GM04504 (cell line): ENCODE measurements at regions not wholly inside any gene's neighbourhood (a gene's known extent, or its start where the extent isn't known, plus 50 kb on each side); places are given as distances from the start of the nearest gene placed in this dataset.

Source experiments
- DNase-seq: peaks from one replicate; pipeline ENCODE4 v3.0.0-alpha.2; 2012; ENCODE audit warnings: low read depth

DNA sequence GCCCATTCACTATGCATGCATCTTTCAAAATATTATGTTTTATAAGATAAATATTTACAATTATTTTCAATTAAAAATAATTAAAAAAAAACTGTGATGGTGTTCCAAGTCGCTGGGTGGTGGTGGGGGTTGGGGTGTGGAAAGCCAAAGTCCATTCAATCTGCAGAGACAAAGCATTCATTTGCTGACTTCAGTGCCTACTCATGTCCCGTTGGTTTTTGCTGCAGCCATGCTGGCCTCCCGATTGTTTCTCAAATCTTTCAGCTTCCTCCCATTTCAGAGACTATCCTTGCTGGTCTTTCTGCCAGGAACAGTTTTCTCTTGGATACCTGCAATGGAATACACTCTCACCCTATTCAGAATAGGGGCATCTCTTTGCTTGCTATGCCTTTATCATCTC is 331.5 kb upstream of the NOVA1 start:
- no peak for DNase-seq

DNA sequence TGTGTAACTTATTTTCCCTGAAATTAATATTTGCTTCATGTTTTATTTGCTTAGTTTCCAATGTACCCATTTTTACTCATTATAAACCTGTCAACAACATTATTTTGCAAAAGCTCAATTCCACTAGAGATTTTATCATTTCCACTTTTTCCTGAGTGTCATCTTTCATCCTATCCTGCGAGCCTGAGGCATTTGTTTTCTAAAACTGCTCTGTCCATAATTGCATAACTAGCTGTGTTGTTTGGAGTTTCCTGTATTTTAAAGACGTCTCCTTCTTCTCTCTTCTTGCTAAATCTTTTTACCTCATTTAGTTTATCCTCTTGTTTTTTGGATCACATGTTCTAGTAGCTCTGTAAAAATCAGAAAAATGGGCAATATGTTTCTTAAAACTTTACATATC is 332.7 kb upstream of the NOVA1 start:
- DNase-seq = no peak

DNA sequence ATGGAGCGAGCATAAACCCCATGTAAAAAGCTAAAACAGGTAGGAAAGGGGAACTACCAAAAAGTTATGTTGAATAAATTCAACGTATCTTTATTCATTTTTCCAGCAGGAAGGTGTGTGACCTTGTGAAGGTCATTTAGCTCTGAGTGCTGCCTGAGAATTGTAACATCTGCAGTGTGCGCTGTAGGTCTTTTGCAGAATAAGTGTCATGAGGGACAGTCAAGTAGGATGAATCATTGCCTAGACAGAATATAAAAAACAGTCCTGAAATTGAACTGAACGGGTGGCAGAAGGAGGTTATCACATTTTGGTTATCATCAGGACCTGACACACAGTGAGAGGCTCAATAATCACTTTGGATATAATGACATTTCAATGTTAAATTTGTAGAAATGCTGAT is 334.8 kb upstream of the NOVA1 start:
- DNase-seq = no peak

DNA sequence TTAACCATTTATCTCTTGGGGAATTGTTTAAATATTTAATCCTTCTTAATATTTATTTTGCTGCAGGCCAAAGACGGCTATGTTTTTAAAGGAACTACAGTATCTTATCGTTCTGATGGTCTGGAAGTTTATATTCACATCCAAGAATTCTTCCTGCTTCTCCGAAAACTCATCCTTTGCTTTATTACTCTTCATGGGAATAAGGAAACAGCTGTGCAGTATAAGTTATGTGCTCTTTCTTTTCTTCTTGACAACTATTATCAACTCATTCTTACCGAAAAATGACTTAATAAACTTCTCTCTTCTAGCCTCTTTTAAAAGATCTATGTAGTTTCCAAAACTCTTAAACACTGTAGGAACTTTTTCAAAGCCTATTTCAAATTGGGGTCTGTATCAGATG is 335.6 kb upstream of the NOVA1 start:
- no peak for DNase-seq

DNA sequence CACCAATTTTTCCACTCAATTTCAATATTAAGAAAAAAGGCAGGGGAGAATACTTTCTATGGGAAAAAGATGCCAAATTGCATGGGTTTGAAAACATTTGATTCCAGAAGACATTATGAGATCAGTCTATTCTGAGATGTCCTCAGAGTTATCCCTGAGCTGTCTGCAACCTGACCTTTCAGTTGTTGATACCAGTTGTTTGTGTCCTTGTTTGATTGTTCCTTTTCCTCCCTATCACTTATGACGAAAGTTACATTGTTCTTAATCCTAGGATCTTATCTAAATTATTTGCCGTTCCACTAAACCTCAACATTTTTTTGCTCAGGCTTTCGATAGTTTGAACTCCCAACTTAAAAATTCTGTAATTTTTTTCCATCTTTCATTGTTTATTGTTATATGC is 336.3 kb upstream of the NOVA1 start:
- no peak for DNase-seq

DNA sequence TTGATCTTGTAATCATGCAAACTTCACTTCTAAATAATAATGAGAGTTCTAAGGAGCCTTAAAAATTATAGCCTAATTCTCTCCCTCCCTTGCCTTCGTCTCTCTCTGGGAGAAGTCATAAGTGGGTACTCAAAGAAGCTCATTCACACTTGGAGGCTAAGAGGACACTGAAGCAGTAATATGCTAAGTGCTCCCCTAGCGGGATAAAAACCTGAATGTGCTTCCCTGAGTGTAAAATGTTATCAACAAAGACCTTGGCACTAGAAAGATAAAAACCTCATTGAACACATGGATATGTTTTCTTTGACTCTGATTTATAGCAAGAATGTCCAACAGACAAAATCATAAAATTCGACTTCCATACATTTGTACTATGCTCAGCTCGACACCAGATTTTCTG is 337.9 kb upstream of the NOVA1 start:
- no peak for DNase-seq

DNA sequence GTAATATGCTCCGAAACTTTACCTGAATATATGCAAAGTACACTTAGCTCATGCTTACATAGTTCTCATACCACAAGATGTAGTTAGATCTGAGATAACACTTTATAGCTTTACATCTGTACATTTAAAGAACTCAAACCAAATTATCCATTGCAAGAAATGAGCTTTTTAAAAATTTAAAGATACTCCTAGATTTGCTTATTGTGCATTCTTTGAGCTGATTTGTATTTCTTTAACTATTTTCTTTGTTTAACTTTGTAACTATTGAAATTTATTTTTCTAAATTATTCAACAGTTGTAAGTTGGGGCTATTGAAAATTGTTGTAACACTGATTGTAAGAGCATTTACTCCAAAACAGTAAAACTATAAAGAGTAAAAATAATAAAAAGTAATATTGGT is 340.2 kb upstream of the NOVA1 start:
- no peak for DNase-seq

DNA sequence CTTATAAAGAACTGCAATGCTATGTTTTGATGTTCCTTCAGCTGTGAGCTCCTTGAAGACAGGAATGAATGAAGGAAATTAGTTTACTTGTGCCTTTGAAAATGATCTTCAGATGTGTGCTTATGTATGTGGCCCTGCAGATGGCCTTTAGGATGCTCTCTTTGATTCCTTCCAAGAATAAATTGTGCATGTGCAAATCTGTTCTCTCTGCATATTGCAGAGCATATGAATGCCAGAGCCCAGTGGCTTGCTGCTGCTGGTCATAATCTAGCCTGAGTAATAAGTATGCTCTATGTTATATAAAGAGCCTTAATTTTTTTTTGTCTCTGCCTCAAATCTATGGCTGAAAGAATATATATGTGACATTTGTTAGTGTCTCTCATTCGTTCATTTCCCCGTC is 341.9 kb upstream of the NOVA1 start:
- DNase-seq = no peak

DNA sequence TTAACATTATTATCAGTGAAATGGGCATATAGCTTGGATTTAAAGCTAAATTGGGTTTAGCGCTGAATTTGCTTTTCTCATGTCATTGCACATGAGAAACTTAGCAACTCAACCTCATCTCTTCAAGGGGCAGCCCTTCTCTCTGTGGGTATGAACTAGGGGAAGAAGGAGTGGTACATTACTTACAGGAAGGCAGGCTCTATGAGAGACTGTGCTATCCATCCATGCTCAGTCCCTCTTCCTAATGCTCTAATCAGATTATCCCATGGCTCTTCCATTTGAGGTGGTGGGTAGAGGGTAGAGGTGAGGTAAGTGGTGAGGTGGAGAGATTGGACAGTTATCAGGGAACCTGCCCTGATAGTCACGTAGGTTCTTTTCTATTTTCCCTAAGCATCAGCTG is 343.7 kb upstream of the NOVA1 start:
- no peak for DNase-seq

DNA sequence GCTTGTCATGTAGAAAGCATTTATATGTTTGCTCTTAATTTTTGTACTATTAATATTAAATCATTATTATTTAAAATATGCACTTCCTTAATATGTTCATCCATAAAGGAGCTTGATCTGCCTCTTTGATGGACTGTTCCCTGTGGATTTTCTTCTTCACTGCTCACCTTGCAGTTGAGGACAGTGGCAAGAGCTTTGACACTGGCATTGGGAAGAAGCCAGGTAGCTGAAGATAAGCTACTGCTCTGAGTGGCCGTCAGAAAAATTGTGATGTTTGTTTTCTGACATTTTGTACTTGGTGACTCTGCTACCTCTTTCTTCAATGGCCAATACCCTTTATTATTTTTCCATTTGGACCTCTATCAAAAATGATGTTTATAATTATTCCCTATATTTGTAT is 349.4 kb upstream of the NOVA1 start:
- DNase-seq = no peak

DNA sequence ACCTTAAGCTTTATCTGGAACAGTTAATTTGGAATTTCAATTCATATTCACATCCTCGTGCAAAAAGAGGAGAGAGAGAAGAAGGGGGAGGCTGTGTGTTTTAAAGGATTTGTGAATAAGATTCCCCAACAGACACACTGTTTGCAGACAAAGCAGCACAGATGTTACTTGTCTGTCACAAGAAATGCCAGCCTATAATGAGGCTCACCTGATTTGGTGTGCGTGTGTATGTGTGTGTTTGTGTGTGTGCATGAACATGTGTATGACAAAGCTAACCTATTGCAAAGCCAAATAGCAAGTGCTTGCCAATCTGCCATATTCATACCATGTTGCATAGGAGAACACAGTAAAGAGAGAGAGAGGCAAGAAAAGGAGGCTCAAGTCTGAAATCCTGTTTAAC is 361.6 kb upstream of the NOVA1 start:
- DNase-seq = no peak

DNA sequence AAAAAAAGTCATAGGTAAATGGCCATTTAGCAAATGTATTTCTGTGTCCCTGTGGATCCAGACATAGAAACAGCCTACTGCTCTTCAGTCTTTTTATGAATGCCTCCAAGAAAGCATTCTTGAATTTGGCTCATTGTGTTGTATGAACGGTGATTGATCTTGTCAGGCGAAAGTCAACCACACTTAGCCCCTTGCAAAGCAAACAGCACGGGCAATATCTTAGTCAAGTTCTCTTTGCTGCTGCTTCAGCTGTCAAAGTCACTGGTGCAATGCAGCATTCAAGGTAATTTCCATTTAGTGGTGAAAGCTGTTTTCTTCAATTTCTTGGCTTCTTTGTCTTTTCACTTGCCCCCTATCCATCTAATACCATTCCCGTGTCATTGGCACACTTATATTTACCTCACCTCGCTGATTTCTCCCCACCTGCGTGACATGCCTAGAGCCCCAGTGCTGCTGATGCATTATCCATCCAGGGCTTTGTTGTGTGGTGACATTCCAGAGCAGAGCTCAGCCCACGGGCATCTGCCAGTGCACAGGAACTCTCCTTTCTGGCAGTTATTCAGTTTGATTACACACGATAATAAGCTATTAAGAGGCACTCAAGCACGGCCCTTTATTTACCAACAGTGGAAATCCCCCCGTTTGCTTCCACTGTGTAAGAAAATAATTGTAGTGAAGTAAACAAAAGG is 362.3 kb upstream of the NOVA1 start:
- no peak for DNase-seq

DNA sequence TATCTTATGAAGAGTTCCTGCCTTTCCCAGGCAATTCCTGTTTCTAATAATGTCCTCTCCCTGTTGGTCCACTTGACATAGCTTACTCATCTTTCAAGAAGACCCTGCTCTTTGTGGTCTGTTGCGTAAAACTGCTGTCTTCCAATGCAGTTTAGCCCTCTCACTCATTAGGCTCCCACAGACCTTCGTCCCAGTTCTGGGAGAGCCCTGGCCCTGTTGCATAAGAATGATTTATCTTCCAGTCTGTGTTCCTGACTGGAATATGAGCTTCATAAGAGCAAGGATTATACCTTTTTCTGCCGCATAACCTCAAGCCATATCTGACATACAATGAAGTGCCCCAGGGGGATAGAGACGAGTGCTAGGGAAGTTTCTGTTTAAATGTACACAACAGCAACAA is 365.9 kb upstream of the NOVA1 start:
- DNase-seq = no peak

DNA sequence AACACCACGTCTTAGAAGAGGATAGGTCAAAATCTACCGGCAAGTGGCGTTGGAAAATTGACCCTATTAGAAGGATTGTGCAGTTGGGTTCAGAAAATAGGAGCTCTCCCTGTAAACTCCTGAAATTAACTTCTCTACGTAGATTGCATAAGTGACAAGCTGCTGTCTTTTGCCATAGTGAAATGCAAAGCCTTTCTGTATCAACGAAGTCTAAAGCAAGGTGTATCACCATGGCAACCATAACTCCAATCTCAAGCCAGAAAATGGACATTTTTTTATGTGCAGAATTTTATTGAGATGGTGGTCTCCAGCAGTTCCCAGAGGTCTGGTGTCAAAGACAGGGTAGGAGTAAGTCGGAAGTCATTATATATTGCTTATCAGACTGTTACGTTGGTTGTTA is 367.7 kb upstream of the NOVA1 start:
- no peak for DNase-seq

DNA sequence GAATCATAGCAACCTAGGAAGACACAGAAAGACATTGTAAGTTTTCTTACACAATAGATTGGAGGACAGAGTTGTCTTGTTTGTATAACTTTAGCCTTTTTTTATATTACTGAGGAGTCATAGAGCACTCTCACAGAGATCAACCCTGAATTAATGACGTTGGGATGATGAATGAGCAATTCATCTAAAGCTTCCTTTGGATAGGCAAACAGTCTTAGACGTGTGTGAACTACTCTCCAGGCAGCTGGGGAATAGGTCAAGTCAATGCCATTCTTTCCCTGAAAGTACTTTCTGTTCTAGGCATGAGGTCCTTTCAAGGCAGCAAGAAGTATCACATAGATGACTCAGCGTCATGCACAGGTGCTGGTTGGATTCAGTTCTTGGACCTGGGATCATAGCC is 369.1 kb upstream of the NOVA1 start:
- DNase-seq = no peak

DNA sequence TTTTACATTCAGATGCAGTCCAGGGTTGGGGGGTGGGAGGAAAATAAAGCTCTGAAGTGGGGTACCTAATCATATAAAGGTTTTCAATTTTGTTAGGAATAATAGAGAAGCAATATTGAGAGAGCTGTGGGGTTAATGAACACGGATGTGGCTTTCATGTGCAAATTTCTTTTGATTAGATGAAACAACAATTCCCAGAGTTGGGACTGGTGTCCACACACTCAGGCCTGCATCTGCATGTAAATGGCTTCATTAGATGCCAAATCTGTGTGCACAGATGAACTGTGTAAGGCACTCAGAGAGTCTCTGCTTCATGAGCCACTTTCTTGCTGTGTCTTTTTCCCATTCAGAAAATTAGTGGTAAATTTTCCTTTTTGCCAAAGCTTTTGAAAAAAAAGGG is 377.1 kb upstream of the NOVA1 start:
- DNase-seq = no peak

DNA sequence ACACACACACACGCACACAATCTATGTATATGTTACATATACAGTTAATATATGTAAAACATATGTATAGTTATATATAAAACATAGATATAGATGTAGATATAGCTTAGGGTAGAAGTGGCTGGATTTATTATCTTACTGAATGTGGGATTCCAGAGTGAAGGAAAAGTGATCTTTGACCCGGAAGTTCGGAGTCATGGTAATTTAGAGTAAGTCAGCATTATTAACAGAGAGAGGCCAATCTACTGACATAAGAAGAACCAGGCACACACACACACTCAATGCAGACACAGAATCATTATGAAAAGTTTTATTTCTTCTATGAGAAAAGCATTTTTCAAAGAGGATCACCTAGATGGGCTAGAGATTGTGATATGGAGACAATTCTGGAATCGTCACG is 384.2 kb upstream of the NOVA1 start:
- no peak for DNase-seq

DNA sequence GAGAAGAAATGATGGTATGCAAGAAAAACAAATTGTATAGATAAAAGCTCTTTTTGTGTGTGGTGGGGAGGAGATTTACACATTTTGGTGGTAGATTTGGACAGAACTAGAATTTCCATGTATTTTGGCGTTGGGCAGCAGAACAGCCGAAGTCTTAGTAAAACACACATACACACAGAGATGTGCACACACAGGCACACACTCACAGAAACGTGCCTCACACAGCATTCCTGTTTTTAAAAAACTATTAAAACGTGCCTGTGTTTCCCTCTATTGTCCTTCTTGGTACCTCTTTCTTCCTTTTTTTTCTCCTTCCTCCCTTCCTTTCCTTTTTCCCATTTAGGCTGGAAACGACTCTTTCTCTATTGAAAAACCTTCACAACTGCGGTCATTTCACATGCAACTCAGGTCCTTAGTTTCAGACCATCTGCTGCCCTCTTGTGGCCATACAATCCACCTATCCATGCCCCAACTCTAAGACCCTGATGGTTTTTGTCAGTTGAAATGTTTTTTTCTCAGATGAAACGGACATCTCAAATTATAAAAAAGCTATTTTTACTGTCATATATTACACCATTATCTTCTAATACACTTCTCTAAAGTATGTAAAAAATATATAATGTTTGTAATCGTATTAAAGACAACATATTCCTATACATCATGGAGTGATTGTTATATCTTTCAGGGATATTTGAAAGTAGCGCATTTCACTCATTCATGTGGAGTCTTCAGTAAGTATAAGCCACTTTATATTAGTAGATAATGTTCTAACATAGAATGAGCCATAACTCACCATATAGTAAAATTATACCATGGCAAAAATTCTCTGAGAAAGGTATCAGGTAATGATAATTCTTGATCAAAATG is 386.7 kb upstream of the NOVA1 start:
- DNase-seq = peak; percentile 25

DNA sequence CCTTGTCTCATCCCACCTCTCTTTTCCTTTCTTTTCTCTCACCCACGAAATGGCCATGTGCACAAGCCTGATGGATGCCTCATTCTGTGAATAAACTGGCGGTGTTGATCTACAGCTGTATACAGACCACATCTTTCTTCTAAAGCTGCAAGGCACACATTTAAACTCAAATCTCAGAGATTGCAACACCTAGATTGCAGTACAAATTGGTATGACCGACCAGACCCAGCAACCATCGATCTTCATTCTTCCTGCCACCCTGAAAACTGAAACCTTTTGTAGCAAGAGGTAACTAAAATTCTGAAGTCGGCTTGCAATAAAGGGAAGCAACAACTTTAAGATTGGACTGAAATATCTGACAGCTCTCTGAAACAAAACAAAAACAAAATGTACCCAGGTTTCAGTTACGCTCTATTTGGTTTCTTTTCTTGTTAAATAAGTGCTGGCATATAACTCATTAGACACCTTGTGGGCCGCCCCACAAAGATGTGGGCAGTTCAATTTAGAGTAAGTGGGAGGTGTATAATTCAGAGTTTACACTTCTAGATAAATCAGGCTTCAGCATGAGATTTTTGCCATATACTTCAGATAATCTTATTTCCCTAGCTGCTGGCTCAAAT is 390.0 kb upstream of the NOVA1 start:
- DNase-seq = no peak

DNA sequence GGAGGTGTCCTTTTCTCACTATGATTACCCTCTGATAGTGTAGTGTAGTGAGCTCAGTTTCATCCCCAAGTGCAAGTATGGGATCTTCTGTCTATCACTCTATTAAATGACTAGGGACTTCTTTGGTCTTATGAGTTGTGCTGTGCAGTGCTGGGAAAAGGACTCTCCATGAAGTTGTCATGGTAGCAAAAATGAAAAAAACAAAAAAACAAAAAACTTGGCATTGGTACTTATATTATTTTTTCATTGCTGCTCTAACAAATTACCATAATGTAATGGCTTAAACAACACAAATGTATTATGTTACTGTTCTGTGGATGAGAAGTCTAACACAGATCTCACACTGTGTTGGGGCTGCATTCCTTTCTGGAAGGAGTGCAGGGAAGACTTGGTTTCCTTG is 393.1 kb upstream of the NOVA1 start:
- DNase-seq = no peak

DNA sequence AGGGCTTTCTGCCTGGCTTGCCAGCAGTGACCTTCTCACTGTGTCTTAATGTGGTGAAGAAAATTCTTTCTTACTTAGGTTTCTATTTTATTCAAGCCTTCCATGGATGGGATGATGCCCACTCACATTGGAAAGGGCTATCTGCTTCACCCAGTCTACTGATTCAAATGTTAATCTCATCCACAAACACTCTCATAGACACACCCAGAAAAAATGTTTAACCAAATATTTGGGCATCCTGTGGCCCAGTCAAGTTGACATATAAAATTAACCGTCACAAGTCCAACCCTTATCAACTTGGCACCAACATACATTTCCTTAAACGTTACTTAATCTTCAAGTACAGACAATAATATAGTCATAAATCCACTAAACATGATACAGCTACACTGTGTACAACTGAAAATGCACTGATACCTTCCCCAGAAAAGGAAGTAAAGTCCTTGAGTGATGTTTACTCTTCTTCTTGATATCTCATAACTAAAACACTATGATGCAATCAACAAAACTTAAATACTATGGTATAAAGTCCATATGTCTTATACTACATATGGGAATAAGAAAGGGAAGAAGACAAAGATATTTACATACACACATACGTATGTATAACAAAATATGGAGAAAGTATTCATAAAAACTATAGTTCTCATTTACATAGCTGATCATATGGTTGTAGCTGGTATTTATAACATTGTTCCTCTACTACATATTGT is 394.7 kb upstream of the NOVA1 start:
- DNase-seq = no peak

DNA sequence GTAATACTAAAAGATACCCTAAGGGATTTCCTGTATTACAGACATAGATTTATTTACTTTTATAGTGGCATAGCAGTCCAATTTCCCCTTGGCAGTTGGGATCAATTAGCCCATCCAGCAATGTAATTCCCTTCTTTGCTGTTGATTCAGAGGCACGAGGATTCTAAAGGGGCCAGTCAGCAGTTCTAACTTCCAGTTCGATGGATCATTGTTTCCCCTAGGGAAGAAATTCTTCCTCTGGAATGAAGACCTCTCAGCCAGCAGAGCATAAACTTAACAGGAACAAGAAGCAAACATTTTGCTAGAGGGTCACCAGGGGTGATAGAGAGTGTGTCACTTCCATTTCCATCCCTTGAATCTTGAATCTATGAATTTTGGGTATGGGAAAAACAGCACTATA is 395.7 kb upstream of the NOVA1 start:
- DNase-seq = no peak

DNA sequence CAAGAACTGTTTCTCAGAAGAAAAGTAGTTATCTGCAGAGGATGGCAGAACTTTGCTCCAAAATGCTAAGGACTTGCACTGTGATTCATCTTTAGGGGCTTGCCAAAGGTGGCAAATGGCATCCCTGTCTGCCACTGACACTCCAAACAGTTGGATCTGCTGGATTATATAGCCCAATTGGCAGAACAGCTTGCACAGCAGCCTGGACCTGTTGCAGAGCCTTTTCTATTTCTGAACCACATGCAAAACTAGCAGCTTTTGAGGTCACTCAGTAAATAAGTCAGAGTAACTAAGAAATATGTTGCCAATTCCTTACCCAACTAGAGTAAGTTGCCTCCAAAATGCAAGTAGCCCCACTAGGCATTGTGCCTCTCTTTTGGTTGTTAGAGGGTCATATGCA is 397.5 kb upstream of the NOVA1 start:
- no peak for DNase-seq
